ES-I3 (cell line): ENCODE measurements at regions not wholly inside any gene's neighbourhood (a gene's known extent, or its start where the extent isn't known, plus 50 kb on each side); places are given as distances from the start of the nearest gene placed in this dataset.

Experiments used
- H3K36me3 ChIP-seq: 2 replicates; pipeline ENCODE4 v1.6.1; 2013; ENCODE audit warnings: mild to moderate bottlenecking, low read length, control low read depth, moderate library complexity; ENCODE audit not compliant: insufficient read depth
- H3K4me1 ChIP-seq: 2 replicates; pipeline ENCODE4 v1.6.1; 2013; ENCODE audit warnings: mild to moderate bottlenecking, control low read depth, low read length; ENCODE audit not compliant: insufficient read depth
- H3K9ac ChIP-seq: 2 replicates; pipeline ENCODE4 v1.6.1; 2013; ENCODE audit warnings: low read depth, mild to moderate bottlenecking, low read length, moderate library complexity
- H3K9me3 ChIP-seq: 2 replicates; pipeline ENCODE4 v1.6.1; 2013; ENCODE audit warnings: mild to moderate bottlenecking, low read length, moderate library complexity; ENCODE audit not compliant: control insufficient read depth, insufficient read depth

DNA sequence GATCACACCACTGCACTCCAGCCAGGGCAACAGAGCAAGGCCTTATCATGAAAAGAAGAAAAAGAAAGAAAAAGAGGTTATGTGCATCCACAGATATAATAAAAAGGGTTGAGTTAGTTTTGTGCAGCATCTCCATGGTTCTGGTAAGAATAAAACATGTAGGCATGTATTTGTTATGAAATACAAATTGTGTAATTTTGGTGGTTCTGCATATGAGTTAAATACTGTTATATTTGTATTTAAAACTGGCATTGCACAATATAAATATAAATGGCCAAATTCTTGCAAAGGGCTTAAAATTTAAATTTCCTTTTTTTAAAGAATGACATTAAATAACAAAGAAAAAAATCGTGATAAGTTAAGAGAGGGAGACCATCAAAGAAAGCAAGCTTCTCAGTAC, 159.1 kb upstream of the PREP start:
- Histone ChIP-seq H3K4me1 (peaks cover 7% of the 10 kb centered on the region), H3K9me3 (peaks cover 3% of the 10 kb centered on the region; the same call in 1 of the 2 replicates), H3K9ac (no peak overlapping the region), H3K36me3 (no peaks in the 10 kb centered on the region)

DNA sequence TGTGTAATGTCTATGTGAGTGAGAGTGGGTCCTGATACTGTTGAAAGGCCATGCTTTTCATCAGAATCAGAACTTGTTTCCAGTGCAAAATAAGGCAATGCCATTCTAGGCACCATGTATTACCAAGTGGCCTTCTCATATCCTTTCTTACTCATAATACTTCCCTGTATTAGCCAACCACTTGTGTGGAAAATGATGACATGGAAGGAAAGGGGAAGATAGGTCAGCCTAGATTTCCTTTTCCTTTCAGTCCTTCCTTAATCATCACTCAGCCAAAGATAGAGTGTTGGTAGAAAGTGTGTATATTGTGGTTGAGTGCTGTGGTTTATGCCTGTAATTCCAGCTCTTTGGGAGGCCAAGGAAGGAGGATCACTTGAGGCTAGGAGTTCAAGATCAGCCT, 158.6 kb upstream of the PREP start:
- Histone ChIP-seq H3K9me3 (peaks cover 5% of the 10 kb centered on the region; the same call in 1 of the 2 replicates), H3K4me1 (peaks cover 7% of the 10 kb centered on the region), H3K9ac (no peak overlapping the region), H3K36me3 (no peaks in the 10 kb centered on the region)

DNA sequence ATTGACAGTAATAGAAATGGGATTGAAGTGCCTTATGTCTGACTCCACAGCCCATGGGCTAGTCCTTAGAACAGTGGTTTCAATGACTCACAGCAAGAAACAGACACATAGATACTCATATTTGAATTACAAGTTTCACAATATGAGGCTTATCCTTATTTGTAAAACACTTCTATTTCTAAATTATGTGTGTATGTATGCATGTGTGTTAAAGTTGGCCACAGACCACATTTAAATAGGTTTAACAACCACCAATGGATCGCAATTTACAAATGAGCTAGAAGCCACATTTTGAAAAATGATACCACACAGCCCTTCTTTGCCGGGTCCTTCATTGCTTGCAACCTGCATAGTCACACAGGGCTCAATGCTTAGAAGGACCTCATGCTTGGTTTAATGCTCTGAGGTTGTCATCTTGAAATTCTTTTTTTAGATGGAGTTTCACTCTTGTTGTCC, 157.8 kb upstream of the PREP start:
- peaks cover 5% of the 10 kb centered on the region; the same call in 1 of the 2 replicates for H3K9me3 ChIP-seq
- peaks cover 7% of the 10 kb centered on the region for H3K4me1 ChIP-seq
- no peaks in the 10 kb centered on the region for H3K36me3 ChIP-seq
- H3K9ac ChIP-seq = no peak overlapping the region

DNA sequence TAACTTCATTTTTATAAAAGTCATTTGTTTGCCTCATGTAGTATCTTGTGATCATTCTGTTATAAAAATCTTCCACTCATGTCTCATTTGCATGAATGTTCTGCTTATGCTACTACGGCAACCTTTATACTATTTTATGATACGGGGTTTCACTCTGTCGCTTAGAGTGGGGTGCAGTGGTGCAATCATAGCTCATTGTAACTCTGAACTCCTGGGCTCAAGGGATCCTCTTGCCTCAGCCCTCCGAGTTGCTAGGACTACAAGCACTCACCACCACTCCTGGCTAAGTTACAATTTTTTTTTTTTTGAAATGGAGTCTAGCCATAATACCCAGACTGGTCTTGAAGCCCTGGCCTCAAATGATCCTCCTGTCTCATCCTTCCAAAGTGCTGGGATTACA, 154.4 kb upstream of the PREP start:
- no peaks in the 10 kb centered on the region for H3K4me1 ChIP-seq
- no peaks in the 10 kb centered on the region for H3K36me3 ChIP-seq
- peaks cover 2% of the 10 kb centered on the region; the same call in 1 of the 2 replicates for H3K9me3 ChIP-seq
- H3K9ac ChIP-seq = no peak overlapping the region

DNA sequence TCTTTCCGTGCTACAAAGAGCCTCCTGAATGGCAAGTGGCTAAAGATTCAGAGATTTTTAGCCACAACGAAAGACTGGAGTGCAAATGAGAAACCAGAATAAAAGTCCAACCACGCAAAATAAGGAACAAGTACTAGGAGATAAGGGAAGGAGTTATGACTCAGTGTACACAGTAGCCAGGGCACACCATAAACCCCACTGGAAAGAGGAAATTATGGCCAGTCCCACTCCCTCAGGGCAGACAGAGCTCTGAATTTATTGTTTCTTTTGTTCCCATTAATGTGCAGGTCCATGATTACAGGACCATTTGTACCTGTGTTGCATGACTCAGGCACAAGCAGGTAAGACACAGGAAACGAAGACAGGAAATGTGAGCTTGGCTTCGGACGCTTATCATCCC, 150.3 kb upstream of the PREP start:
- H3K4me1 ChIP-seq = no peaks in the 10 kb centered on the region
- no peak overlapping the region for H3K9ac ChIP-seq

DNA sequence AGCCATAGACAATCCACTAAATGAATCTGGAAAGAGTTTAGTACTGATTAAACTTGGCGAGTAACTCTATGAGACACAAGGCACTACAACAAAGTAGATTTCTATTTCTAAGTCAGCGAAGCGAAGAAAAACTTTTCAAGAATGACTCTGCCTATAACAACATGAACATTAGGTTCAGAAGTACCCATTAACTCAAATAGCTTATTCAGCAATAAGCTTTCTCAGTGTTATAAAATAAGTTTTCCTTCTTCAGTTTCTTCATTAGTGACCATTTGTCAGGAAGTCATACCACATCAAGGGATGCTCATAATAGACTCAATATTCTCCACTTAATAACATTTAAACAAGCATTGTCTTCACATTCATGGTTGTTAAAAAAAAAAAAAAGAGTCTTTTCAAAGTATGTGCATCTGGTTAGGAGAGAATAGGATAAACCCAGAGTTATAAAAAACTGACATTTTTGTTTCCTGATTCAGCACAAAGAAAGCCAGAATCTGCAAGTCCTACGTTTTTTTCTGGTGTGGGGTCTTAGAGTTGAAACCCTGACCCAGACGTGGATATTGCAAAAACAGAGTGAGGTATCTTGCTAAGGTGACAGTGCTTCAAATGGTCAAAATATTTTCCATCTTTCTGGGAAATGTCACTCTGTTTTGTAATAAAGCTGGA, 148.2 kb upstream of the PREP start:
- no peaks in the 10 kb centered on the region for H3K4me1 ChIP-seq
- H3K9me3 ChIP-seq = no peaks in the 10 kb centered on the region
- no peaks in the 10 kb centered on the region for H3K36me3 ChIP-seq
- H3K9ac ChIP-seq = no peak overlapping the region

More for the DNA sequence above, 150.3 kb upstream of the PREP start:
- Histone ChIP-seq H3K36me3 (no peaks in the 10 kb centered on the region), H3K9me3 (peaks cover 2% of the 10 kb centered on the region; the same call in 1 of the 2 replicates)

DNA sequence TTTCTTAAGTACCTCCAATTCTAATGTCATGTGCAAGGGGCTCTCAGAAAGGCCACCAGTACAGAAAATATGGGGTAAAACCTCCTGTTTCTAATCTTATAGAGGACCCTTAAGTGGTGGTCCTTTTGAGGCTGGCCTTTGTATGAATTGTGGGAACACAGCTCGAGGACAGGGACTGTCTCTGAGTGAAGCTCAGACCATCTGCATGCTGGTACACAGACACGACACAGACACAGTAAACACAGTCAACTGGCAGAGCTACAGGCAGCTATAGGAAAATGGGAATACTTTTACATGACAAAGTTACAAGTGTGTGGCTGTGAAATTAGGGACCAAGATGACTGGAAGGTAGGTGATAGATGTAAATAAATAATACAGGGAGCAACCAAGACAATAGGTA, 143.9 kb upstream of the PREP start:
- Histone ChIP-seq H3K9me3 (no peaks in the 10 kb centered on the region), H3K4me1 (no peaks in the 10 kb centered on the region), H3K36me3 (no peaks in the 10 kb centered on the region), H3K9ac (no peak overlapping the region)

DNA sequence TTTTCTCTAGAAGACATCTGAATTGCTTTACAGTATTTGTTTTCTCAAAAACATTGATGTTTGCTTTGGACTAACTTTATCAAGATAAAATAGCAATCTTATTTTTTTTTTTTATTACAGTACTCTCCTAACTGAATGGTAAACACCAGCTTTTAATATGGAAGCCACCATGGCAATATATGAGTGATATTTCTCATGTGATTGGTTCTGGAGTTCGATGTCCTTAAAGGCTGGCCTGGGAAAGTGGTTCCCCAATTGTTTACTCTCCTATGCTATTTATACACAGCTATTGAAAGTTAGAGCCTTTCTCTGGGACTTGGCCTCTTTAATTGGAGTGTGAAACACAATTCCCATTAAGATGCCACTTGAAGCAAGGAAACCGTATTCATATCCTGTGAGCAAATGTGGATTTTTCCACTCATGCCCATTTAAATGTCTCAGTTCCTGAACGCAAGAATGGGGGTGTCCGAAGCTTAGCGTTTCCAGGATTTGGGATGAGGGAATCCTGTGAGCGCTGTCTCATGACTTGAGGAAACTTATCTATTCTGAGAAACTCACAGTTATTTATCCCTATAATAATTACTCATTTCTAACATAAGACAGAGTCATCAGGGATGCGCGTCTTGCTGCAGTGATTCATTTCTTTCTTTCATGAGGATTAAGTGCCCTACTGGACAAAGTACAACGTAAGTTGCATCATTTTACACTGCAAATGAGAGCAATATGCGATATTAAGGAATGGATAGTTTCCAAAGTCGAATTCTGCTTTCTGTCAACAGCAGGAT, 143.3 kb upstream of the PREP start:
- H3K9me3 ChIP-seq = no peaks in the 10 kb centered on the region
- no peaks in the 10 kb centered on the region for H3K36me3 ChIP-seq
- H3K9ac ChIP-seq = no peak overlapping the region

DNA sequence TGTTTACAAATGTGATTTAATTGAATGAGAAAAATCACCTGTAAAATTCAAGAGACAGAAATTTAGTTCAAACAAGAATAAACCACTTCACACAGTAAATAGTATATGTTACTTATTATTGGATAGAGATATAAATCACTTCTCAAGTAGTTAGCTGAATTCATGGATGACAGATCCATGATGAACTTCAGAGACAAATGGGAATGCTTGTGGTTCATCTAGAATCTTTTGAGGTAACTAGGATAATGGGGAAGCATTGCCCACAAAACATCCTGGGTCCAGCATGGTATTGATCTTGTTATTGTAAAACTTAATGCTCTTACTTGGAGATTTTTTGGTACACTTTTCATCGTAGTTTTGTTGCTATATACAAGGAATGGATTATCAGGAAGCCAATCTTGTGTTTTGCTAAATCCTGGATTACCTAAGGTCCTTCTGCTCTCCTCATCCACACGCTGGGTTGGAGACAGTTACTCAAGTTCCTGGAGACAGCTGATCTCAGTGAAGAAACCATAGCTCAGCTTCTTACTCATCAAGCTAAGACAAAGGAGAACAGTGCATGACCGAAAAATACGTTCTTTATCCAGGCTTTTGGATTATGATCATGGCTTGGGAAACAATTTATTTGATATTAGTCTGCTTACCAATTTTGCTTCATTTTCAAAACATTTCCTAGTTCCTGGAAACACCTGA, 142.5 kb upstream of the PREP start:
- H3K36me3 ChIP-seq = no peaks in the 10 kb centered on the region
- H3K9ac ChIP-seq = no peak overlapping the region
- H3K4me1 ChIP-seq = no peaks in the 10 kb centered on the region
- H3K9me3 ChIP-seq = no peaks in the 10 kb centered on the region

More for the DNA sequence above, 143.3 kb upstream of the PREP start:
- H3K4me1 ChIP-seq = no peaks in the 10 kb centered on the region

DNA sequence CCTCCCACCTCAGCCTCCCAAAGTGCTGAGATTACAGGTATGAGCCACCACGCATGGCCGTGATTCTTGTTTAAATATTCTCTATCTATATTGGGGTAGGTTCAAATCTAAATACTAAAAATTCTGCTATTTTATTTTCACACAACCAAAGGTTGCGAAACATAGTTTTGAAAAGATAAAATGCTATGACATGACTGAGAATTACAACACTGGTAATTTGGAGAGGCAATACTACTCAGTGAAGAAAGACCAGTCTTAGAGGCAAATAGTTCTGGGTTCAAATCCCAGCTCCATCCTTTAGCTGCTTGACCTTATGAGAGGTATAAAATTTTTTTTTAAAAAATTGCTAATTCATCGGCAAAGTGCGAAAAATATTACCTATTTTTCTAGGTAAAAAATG, 137.0 kb upstream of the PREP start:
- Histone ChIP-seq H3K36me3 (no peaks in the 10 kb centered on the region), H3K9me3 (no peaks in the 10 kb centered on the region), H3K9ac (no peak overlapping the region), H3K4me1 (no peaks in the 10 kb centered on the region)

DNA sequence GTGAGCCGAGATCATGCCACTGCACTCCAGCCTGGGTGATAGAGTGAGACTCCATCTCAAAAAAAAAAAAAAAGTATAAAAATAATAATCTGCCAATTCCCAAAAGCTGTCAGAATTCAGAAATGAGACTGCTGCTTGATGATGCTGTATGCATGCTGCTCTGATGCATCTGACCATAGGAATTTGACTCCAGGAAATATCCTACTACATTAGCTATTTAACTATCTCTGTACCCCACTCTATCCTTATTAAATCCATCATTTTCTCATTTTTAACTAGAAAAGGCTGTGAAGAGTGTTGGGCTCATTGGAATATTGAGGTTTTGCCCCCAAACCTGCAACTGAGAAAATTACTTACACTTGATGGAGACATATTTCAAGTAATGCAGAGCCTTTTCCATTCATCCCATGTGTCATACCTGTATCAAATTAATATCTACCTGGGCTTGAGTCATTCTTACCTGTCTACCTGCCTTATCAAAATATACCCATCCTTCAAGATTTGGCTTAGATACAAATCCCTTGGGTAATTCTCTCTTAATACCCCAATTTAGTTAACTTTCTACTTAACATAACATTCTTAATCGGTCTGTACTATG, 135.2 kb upstream of the PREP start:
- no peaks in the 10 kb centered on the region for H3K4me1 ChIP-seq
- H3K9me3 ChIP-seq = no peaks in the 10 kb centered on the region
- no peak overlapping the region for H3K9ac ChIP-seq
- H3K36me3 ChIP-seq = no peaks in the 10 kb centered on the region

DNA sequence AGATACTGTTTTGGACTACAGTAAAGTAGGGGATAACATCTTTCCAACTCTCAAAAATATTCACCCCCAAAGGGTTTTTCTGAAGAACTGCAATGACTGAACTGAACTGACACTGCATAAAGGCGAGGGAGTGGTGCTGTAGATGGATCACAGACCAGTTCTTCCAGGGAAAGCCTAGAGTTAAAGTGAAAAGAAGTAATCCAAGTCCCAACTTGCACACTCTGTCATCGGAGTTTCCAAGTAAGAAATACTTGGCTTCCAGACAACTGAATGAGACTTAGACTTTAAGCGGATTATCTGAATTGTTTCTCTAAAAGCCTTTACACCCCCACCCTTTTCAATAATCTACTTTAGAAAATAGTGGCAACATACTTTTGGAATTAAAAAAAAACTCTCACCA, 134.1 kb upstream of the PREP start:
- Histone ChIP-seq H3K4me1 (no peaks in the 10 kb centered on the region), H3K36me3 (no peaks in the 10 kb centered on the region), H3K9me3 (no peaks in the 10 kb centered on the region), H3K9ac (no peak overlapping the region)

DNA sequence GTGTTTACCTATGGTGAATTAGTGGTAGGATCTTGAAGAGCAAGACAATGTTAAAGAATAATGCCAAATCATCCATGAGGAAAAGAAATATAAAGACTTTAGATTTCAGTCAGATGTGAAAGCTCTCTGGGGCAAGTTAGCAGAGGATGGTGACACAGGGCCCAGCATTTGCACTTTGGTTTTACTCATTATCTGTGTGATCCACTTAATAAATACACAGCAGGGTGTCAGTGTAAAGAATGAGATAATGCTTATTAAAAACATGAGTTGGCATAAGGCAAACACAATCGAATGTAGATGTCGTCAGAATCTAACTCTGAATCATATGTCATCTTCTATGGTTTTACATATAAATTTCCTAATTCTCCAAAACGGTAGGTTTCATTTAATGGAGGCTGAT, 130.4 kb upstream of the PREP start:
- Histone ChIP-seq H3K9me3 (no peaks in the 10 kb centered on the region), H3K4me1 (no peaks in the 10 kb centered on the region), H3K36me3 (no peaks in the 10 kb centered on the region), H3K9ac (no peak overlapping the region)

DNA sequence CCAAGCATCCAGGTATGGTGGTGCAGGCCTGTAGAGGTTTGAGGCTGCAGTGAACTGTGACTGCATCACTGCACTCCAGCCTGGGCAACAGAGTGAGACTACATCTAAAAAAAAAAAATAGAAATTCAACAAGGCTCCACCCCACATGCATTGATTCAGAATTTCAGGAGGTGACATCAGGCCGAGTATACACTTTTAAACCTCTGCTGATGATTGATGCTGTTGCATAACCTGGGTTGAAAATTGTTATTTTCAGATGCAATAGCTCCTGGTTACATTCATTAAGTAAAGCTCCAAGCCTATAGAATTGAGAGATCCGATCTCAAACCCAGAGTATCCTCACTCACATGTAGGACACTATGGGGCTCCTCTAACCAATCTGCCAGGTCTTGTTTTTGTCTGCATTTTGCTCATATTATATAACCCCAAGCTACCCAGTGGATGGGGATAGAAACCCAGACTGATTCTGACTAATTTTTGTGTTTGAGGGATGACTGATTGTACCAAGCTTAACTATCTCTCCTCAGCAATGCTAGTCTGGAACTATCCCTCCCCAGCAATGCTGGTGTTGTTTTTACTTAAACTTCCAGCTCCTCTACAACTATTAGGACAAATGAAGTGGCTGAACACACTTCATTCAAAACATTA, 123.5 kb upstream of the PREP start:
- no peaks in the 10 kb centered on the region; the same call in 1 of the 2 replicates for H3K4me1 ChIP-seq
- no peaks in the 10 kb centered on the region for H3K36me3 ChIP-seq
- H3K9ac ChIP-seq = no peak overlapping the region
- no peaks in the 10 kb centered on the region for H3K9me3 ChIP-seq
